WTC11 (cell line): ENCODE measurements at regions not wholly inside any gene's neighbourhood (a gene's known extent, or its start where the extent isn't known, plus 50 kb on each side); places are given as distances from the start of the nearest gene placed in this dataset.

ENCODE experiments used
- ATF3 ChIP-seq: sonication (generic); formaldehyde crosslinking; conservative IDR thresholded peaks from 2 replicates; pipeline ENCODE4 v1.8.1; 2022; ENCODE audit warnings: mild to moderate bottlenecking, missing genetic modification reagents
- CREM ChIP-seq: sonication (generic); formaldehyde crosslinking; IDR thresholded peaks from 2 replicates; pipeline ENCODE4 v1.8.1; 2022; ENCODE audit warnings: mild to moderate bottlenecking, missing genetic modification reagents, moderate library complexity
- CTCF ChIP-seq: fragments of 200-600 bp; IDR thresholded peaks from 2 replicates; pipeline ENCODE4 v1.8.0; 2022; ENCODE audit warnings: antibody characterized with exemption
- E2F4 ChIP-seq: sonication (generic); formaldehyde crosslinking; IDR thresholded peaks from 2 replicates; pipeline ENCODE4 v1.8.1; 2022; ENCODE audit warnings: low read depth, mild to moderate bottlenecking, moderate library complexity, missing genetic modification reagents, borderline replicate concordance
- IRF1 ChIP-seq: sonication (generic); formaldehyde crosslinking; IDR thresholded peaks from 2 replicates; pipeline ENCODE4 v1.8.0; 2023; ENCODE audit warnings: missing genetic modification reagents
- JUN ChIP-seq: sonication (generic); formaldehyde crosslinking; IDR thresholded peaks from 2 replicates; pipeline ENCODE4 v1.8.0; 2023; ENCODE audit warnings: mild to moderate bottlenecking, missing genetic modification reagents
- MAX ChIP-seq: sonication (generic); formaldehyde crosslinking; IDR thresholded peaks from 2 replicates; pipeline ENCODE4 v1.8.0; 2022; ENCODE audit warnings: mild to moderate bottlenecking, missing genetic modification reagents
- PREB ChIP-seq: sonication (generic); formaldehyde crosslinking; IDR thresholded peaks from 2 replicates; pipeline ENCODE4 v1.8.1; 2022; ENCODE audit warnings: mild to moderate bottlenecking, missing genetic modification reagents, moderate library complexity, borderline replicate concordance
- SP1 ChIP-seq: sonication (generic); formaldehyde crosslinking; conservative IDR thresholded peaks from 2 replicates; pipeline ENCODE4 v1.8.1; 2022; ENCODE audit warnings: missing genetic modification reagents
- USF2 ChIP-seq: sonication (generic); formaldehyde crosslinking; IDR thresholded peaks from 2 replicates; pipeline ENCODE4 v1.8.1; 2023; ENCODE audit warnings: mild to moderate bottlenecking, missing genetic modification reagents, moderate library complexity
- ZNF317 ChIP-seq: sonication (generic); formaldehyde crosslinking; IDR thresholded peaks from 2 replicates; pipeline ENCODE4 v1.8.1; 2023; ENCODE audit warnings: low read depth, mild to moderate bottlenecking, moderate library complexity, missing genetic modification reagents, borderline replicate concordance
- ZNF512 ChIP-seq: sonication (generic); formaldehyde crosslinking; IDR thresholded peaks from 2 replicates; pipeline ENCODE4 v1.8.1; 2022; ENCODE audit warnings: missing genetic modification reagents, borderline replicate concordance

GRCh38 chr4:57658188-57658587 is 548.0 kb upstream of the IGFBP7 start:
- TF ChIP-seq CTCF: no peak
- TF ChIP-seq MAX (CRISPR knock-in tag): no peak
- TF ChIP-seq CREM (CRISPR knock-in tag): no peak
- TF ChIP-seq JUN (CRISPR knock-in tag): no peak
- no peak for TF ChIP-seq PREB (CRISPR knock-in tag)
- TF ChIP-seq ATF3 (CRISPR knock-in tag): no peak
- TF ChIP-seq ZNF512 (CRISPR knock-in tag): no peak
- TF ChIP-seq E2F4 (CRISPR knock-in tag): no peak
- TF ChIP-seq ZNF317 (CRISPR knock-in tag): no peak
- TF ChIP-seq USF2 (CRISPR knock-in tag): no peak
- TF ChIP-seq SP1: no peak
- no peak for TF ChIP-seq IRF1
